ENCODE measurements at regions not wholly inside any gene's neighbourhood (a gene's known extent, or its start where the extent isn't known, plus 50 kb on each side); places are given as distances from the start of the nearest gene placed in this dataset.

- CTCF ChIA-PET = no interaction called here
- TF ChIP-seq CTCF (IDR thresholded peaks at IDR 0.05; ENCODE audit: insufficient read depth, low read length, missing control alignments) = no peak
- DNase-seq (ENCODE audit: low read depth, low spot score) = no peak
Observed at GRCh38 chr4:18185491-18185890, 163.9 kb upstream of the LCORL start.

GRCh38 chr4:18180892-18181291 is 159.3 kb upstream of the LCORL start:
- ChIA-PET POLR2A (no interaction called here), CTCF (no interaction called here)
- DNase-seq (ENCODE audit: low read depth, low spot score) = no peak
- no peak overlapping the region for H3K4me3 ChIP-seq (ENCODE audit: low read depth, low read length)
- no peak for TF ChIP-seq CTCF (IDR thresholded peaks at IDR 0.05; ENCODE audit: insufficient read depth, low read length, missing control alignments)

More at GRCh38 chr4:18185491-18185890, 163.9 kb upstream of the LCORL start:
- POLR2A ChIA-PET = no interaction called here
- no peak overlapping the region for H3K4me3 ChIP-seq (ENCODE audit: low read depth, low read length)

GRCh38 chr4:18180122-18180521 is 158.6 kb upstream of the LCORL start:
- POLR2A ChIA-PET = no interaction called here
- DNase-seq (ENCODE audit: low read depth, low spot score) = no peak

GRCh38 chr4:18171896-18172295 is 150.3 kb upstream of the LCORL start:
- TF ChIP-seq CTCF (IDR thresholded peaks at IDR 0.05; ENCODE audit: insufficient read depth, low read length, missing control alignments) = no peak
- DNase-seq (ENCODE audit: low read depth, low spot score) = no peak
- H3K4me3 ChIP-seq (ENCODE audit: low read depth, low read length) = no peak overlapping the region
- ChIA-PET CTCF (no interaction called here), POLR2A (no interaction called here)

More at GRCh38 chr4:18180122-18180521, 158.6 kb upstream of the LCORL start:
- TF ChIP-seq CTCF (IDR thresholded peaks at IDR 0.05; ENCODE audit: insufficient read depth, low read length, missing control alignments) = no peak
- CTCF ChIA-PET = no interaction called here
- no peak overlapping the region for H3K4me3 ChIP-seq (ENCODE audit: low read depth, low read length)

GRCh38 chr4:18167831-18168230 is 146.3 kb upstream of the LCORL start:
- no peak overlapping the region for H3K4me3 ChIP-seq (ENCODE audit: low read depth, low read length)
- ChIA-PET CTCF (no interaction called here), POLR2A (no interaction called here)
- TF ChIP-seq CTCF (IDR thresholded peaks at IDR 0.05; ENCODE audit: insufficient read depth, low read length, missing control alignments) = no peak
- no peak for DNase-seq (ENCODE audit: low read depth, low spot score)

- CTCF ChIA-PET = no interaction called here
- POLR2A ChIA-PET = no interaction called here
- no peak for DNase-seq (ENCODE audit: low read depth, low spot score)
- no peak for TF ChIP-seq CTCF (IDR thresholded peaks at IDR 0.05; ENCODE audit: insufficient read depth, low read length, missing control alignments)
- H3K4me3 ChIP-seq (ENCODE audit: low read depth, low read length) = no peak overlapping the region
Observed at GRCh38 chr4:18166925-18167324, 145.4 kb upstream of the LCORL start.

Data from AG04449 (cell line).